ENCODE measurements at regions not wholly inside any gene's neighbourhood (a gene's known extent, or its start where the extent isn't known, plus 50 kb on each side); places are given as distances from the start of the nearest gene placed in this dataset.
"Not testable (repeated sequence)": the region's sequence is repeated elsewhere in the genome, so short reads cannot be mapped to it uniquely, and the experiment has no call there.

- Histone ChIP-seq H3K9me3 (no peaks in the 10 kb centered on the region), H3K27me3 (no peaks in the 10 kb centered on the region), H3K4me3 (peak overlapping the region in 3 of 4 donors; percentile 16 to 41 (median 40)), H3K27ac (no peak overlapping the region), H3K4me1 (peaks cover 0 to 6% (median 2%) of the 10 kb centered on the region in 4 donors), H3K36me3 (no peaks in the 10 kb centered on the region)
- ATAC-seq (ENCODE audit: low FRiP score in 2 of 2) (peak; percentile 61 to 63), DNase-seq (peak in 1 of 2 donors; percentile 89)
- TF ChIP-seq, protein P1, sequence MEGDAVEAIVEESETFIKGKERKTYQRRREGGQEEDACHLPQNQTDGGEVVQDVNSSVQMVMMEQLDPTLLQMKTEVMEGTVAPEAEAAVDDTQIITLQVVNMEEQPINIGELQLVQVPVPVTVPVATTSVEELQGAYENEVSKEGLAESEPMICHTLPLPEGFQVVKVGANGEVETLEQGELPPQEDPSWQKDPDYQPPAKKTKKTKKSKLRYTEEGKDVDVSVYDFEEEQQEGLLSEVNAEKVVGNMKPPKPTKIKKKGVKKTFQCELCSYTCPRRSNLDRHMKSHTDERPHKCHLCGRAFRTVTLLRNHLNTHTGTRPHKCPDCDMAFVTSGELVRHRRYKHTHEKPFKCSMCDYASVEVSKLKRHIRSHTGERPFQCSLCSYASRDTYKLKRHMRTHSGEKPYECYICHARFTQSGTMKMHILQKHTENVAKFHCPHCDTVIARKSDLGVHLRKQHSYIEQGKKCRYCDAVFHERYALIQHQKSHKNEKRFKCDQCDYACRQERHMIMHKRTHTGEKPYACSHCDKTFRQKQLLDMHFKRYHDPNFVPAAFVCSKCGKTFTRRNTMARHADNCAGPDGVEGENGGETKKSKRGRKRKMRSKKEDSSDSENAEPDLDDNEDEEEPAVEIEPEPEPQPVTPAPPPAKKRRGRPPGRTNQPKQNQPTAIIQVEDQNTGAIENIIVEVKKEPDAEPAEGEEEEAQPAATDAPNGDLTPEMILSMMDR (IDR thresholded peaks at IDR 0.05): peak in 4 of 6 experiments; percentile 8 to 32 (median 30)
- TF ChIP-seq POLR2A (IDR thresholded peaks at IDR 0.05): no peak
- WGBS, 2 donors: 51% methylated on average over 12 to 25 of the region's 46 CpGs
Observed at GRCh38 chr20:25987073-25987927, 290.6 kb upstream of the ZNF337 start.

- ATAC-seq (ENCODE audit: low FRiP score in 2 of 2): no peak
- no peaks in the 10 kb centered on the region for H3K9me3 ChIP-seq
- TF ChIP-seq EP300 (IDR thresholded peaks at IDR 0.05): no peak
- TF ChIP-seq, protein P1 (IDR thresholded peaks at IDR 0.05): no peak
- TF ChIP-seq POLR2AphosphoS5 (IDR thresholded peaks at IDR 0.05): no peak
- no peak for TF ChIP-seq POLR2A (IDR thresholded peaks at IDR 0.05)
- H3K4me1 ChIP-seq: peaks cover 0 to 6% (median 2%) of the 10 kb centered on the region in 4 donors
- no peak for DNase-seq
- no peak overlapping the region for H3K4me3 ChIP-seq
- 92 to 93% methylated on average over 15 of the region's 15 CpGs for WGBS, 2 donors
- no peaks in the 10 kb centered on the region for H3K36me3 ChIP-seq
- H3K27ac ChIP-seq: no peak overlapping the region
- H3K27me3 ChIP-seq: no peaks in the 10 kb centered on the region
Observed at GRCh38 chr20:25985597-25985996, 288.9 kb upstream of the ZNF337 start.

GRCh38 chr20:25984933-25985332 lies 288.3 kb upstream of the ZNF337 start:
- TF ChIP-seq POLR2A (IDR thresholded peaks at IDR 0.05) (no peak), POLR2AphosphoS5 (IDR thresholded peaks at IDR 0.05) (no peak), EP300 (IDR thresholded peaks at IDR 0.05) (no peak)
- TF ChIP-seq, protein P1 (IDR thresholded peaks at IDR 0.05): no peak
- WGBS, 2 donors: 76% methylated on average over 15 of the region's 27 CpGs; no CpG with 5 or more reads in 1 of the 2 donors
- Histone ChIP-seq H3K27me3 (no peaks in the 10 kb centered on the region), H3K9me3 (no peaks in the 10 kb centered on the region), H3K36me3 (no peaks in the 10 kb centered on the region), H3K4me1 (peaks cover 0 to 6% (median 2%) of the 10 kb centered on the region in 4 donors), H3K27ac (no peak overlapping the region), H3K4me3 (peak overlapping the region in 2 of 4 donors; percentile 17 to 25)
- ATAC-seq (ENCODE audit: low FRiP score in 2 of 2) (peak in 1 of 2 donors; percentile 64), DNase-seq (peak in 1 of 2 donors; percentile 82)

GRCh38 chr20:25982701-25983100 lies 286.0 kb upstream of the ZNF337 start:
- H3K36me3 ChIP-seq; H3K4me1 ChIP-seq; H3K4me3 ChIP-seq; H3K9me3 ChIP-seq; ATAC-seq (ENCODE audit: low FRiP score in 2 of 2); H3K27ac ChIP-seq; DNase-seq; H3K27me3 ChIP-seq: not testable (repeated sequence)

- not testable (repeated sequence) for H3K27ac ChIP-seq; H3K4me1 ChIP-seq; H3K9me3 ChIP-seq; H3K36me3 ChIP-seq; H3K4me3 ChIP-seq; H3K27me3 ChIP-seq; ATAC-seq (ENCODE audit: low FRiP score in 2 of 2)
- peak in 1 of 2 donors; percentile 15 for DNase-seq
- WGBS, 2 donors: 96 to 97% methylated on average over 7 to 10 of the region's 10 CpGs
Observed at GRCh38 chr20:25978450-25979190, 282.0 kb upstream of the ZNF337 start.

DNA sequence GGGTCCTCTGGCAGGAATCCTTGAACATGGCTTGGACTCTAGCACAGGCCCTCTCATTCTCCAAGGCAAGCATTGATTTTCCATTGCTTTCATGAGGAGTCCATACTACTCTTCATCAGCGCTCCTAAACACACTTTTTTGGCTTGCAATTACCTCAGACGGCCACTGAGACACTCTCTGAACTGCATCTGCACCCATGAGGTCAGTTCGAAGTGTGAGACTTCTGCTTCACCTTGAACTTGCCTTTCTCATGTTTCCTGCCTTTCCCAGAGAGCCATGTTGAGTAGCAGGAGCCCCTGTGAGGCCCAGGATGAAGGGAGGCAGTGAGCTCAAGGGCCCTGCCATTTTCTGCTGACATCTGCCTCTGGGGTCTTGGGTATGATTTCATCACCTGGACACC lies 279.2 kb upstream of the ZNF337 start:
- 68 to 72% methylated on average over 3 of the region's 3 CpGs for WGBS, 2 donors

DNA sequence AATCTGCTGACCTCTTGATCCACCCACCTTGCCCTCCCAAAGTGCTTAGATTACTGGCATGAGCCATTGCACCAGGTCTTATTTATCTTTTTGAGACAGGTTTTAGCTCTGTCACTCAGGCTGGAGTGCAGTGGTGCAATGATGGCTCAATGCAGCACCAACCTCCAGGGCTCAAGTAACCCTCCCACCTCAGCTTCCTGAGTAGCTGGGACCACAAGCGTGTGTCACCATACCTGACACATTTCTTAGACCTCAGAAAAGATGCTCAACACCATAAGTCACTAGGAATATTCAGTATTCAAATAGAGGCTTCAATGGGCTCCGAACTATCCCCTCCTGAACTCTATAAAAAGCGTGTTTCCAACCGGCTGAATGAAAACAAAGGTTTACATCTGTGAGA lies 268.6 kb upstream of the ZNF337 start:
- not testable (repeated sequence) for H3K27me3 ChIP-seq; DNase-seq; H3K9me3 ChIP-seq; H3K27ac ChIP-seq; H3K36me3 ChIP-seq; H3K4me1 ChIP-seq; ATAC-seq (ENCODE audit: low FRiP score in 2 of 2); H3K4me3 ChIP-seq
- 68 to 85% methylated on average over 4 of the region's 4 CpGs for WGBS, 2 donors

More for the DNA sequence above, 279.2 kb upstream of the ZNF337 start:
- not testable (repeated sequence) for H3K36me3 ChIP-seq; ATAC-seq (ENCODE audit: low FRiP score in 2 of 2); H3K27me3 ChIP-seq; H3K27ac ChIP-seq; DNase-seq; H3K4me1 ChIP-seq; H3K4me3 ChIP-seq; H3K9me3 ChIP-seq

GRCh38 chr20:25953876-25954275 lies 257.2 kb upstream of the ZNF337 start:
- not testable (repeated sequence) for H3K9me3 ChIP-seq; H3K4me1 ChIP-seq; DNase-seq; H3K27ac ChIP-seq; H3K27me3 ChIP-seq; H3K36me3 ChIP-seq; H3K4me3 ChIP-seq; ATAC-seq (ENCODE audit: low FRiP score in 2 of 2)
- WGBS, 2 donors: 50 to 75% methylated on average over 3 of the region's 3 CpGs

- 91 to 92% methylated on average over 1 to 2 of the region's 2 CpGs for WGBS, 2 donors
- not testable (repeated sequence) for H3K9me3 ChIP-seq; H3K4me3 ChIP-seq; H3K36me3 ChIP-seq; DNase-seq; H3K27ac ChIP-seq; ATAC-seq (ENCODE audit: low FRiP score in 2 of 2); H3K4me1 ChIP-seq; H3K27me3 ChIP-seq
Observed at GRCh38 chr20:25935230-25935629, 238.6 kb upstream of the ZNF337 start.

Measured in upper lobe of left lung (tissue), 6 donors.